Activated B cell treated with CpG ODN at 0.5 μM for 24 hours (primary cell): ENCODE measurements at regions not wholly inside any gene's neighbourhood (a gene's known extent, or its start where the extent isn't known, plus 50 kb on each side); places are given as distances from the start of the nearest gene placed in this dataset.

Experiments
- ATAC-seq: fragments of 200-7000 bp; cut with Tn5 transposase; one replicate; pipeline ENCODE4 v1.10.0; 2021; ENCODE audit warnings: low read depth, mild to moderate bottlenecking, moderate library complexity
- CTCF ChIA-PET: fragments of 350-600 bp; sonication (Branson Sonifier 250); formaldehyde crosslinking; loops from one replicate; lab custom pipeline; 2021; ENCODE audit warnings: antibody characterized with exemption; lab: Charles Lee
- POLR2A ChIA-PET: fragments of 350-600 bp; sonication (Branson Sonifier 250); formaldehyde crosslinking; loops from one replicate; lab custom pipeline; 2021; ENCODE audit warnings: antibody characterized with exemption; lab: Charles Lee
- DNase-seq: peaks from one replicate; pipeline ENCODE4 v3.0.0; 2022
- H3K27ac Mint-ChIP-seq: one replicate; pipeline ENCODE4 v1.8.0; 2020; ENCODE audit warnings: mixed read lengths
- H3K27me3 Mint-ChIP-seq: one replicate; pipeline ENCODE4 v1.8.0; 2021; ENCODE audit warnings: mixed read lengths
- H3K36me3 Mint-ChIP-seq: one replicate; pipeline ENCODE4 v1.8.0; 2021; ENCODE audit warnings: low read depth, mixed read lengths
- H3K4me1 Mint-ChIP-seq: one replicate; pipeline ENCODE4 v1.8.0; 2021; ENCODE audit warnings: mixed read lengths
- H3K4me3 Mint-ChIP-seq: one replicate; pipeline ENCODE4 v1.8.0; 2020; ENCODE audit warnings: mild to moderate bottlenecking, mixed read lengths
- H3K9me3 Mint-ChIP-seq: one replicate; pipeline ENCODE4 v1.8.0; 2020; ENCODE audit warnings: mixed read lengths
- CTCF ChIP-seq: fragments of 200-600 bp; IDR thresholded peaks from one replicate; pipeline ENCODE4 v1.8.0; 2022; ENCODE audit warnings: antibody characterized with exemption, mild to moderate bottlenecking
- intact Hi-C: fragments of 100-400 bp; cut with micrococcal nuclease; formaldehyde crosslinking; loops from one replicate; pipeline ENCODE4 v1.15.1; 2024

- Mint-ChIP-seq H3K27me3 (no peaks in the 10 kb centered on the region), H3K4me3 (no peak overlapping the region), H3K36me3 (no peaks in the 10 kb centered on the region), H3K9me3 (no peaks in the 10 kb centered on the region), H3K4me1 (peaks cover 19% of the 10 kb centered on the region), H3K27ac (no peak overlapping the region)
- POLR2A ChIA-PET: interaction anchor here (1.3 kb wide), 1 partner anchor 122 kb away, joined by 5 read pairs; no protein-coding TSS in a partner anchor
- CTCF ChIA-PET: no interaction called here
- no peak for DNase-seq
- no peak for ATAC-seq
- no peak for TF ChIP-seq CTCF
- intact Hi-C loops: loop anchor here (5.0 kb wide), 1 partner anchor 124 kb away; no protein-coding TSS in a partner anchor
Measured at GRCh38 chr13:50677687-50678463, 165.6 kb downstream of the DLEU7 start.

GRCh38 chr13:50678464-50679162 is 164.9 kb downstream of the DLEU7 start:
- ATAC-seq: no peak
- peaks cover 24% of the 10 kb centered on the region for H3K4me1 Mint-ChIP-seq
- intact Hi-C loops: loop anchor here (5.0 kb wide), 1 partner anchor 124 kb away; no protein-coding TSS in a partner anchor
- CTCF ChIA-PET: no interaction called here
- no peaks in the 10 kb centered on the region for H3K9me3 Mint-ChIP-seq
- no peak overlapping the region for H3K4me3 Mint-ChIP-seq
- no peak overlapping the region for H3K27ac Mint-ChIP-seq
- no peaks in the 10 kb centered on the region for H3K36me3 Mint-ChIP-seq
- DNase-seq: no peak
- POLR2A ChIA-PET: no interaction called here
- TF ChIP-seq CTCF: no peak
- H3K27me3 Mint-ChIP-seq: no peaks in the 10 kb centered on the region

GRCh38 chr13:50679321-50679720 is 164.2 kb downstream of the DLEU7 start:
- ATAC-seq (no peak), DNase-seq (no peak)
- CTCF ChIA-PET: no interaction called here
- intact Hi-C loops: loop anchor here (5.0 kb wide), 1 partner anchor 123 kb away; no protein-coding TSS in a partner anchor
- H3K4me1 Mint-ChIP-seq: peaks cover 31% of the 10 kb centered on the region
- H3K36me3 Mint-ChIP-seq: no peaks in the 10 kb centered on the region
- H3K9me3 Mint-ChIP-seq: no peaks in the 10 kb centered on the region
- no peaks in the 10 kb centered on the region for H3K27me3 Mint-ChIP-seq
- no peak overlapping the region for H3K4me3 Mint-ChIP-seq
- POLR2A ChIA-PET: no interaction called here
- no peak overlapping the region for H3K27ac Mint-ChIP-seq
- TF ChIP-seq CTCF: no peak

GRCh38 chr13:50682002-50682401 is 161.5 kb downstream of the DLEU7 start:
- TF ChIP-seq CTCF: no peak
- ChIA-PET CTCF (no interaction called here), POLR2A (no interaction called here)
- H3K27ac Mint-ChIP-seq: no peak overlapping the region
- H3K27me3 Mint-ChIP-seq: no peaks in the 10 kb centered on the region
- no peaks in the 10 kb centered on the region for H3K9me3 Mint-ChIP-seq
- H3K36me3 Mint-ChIP-seq: no peaks in the 10 kb centered on the region
- peaks cover 28% of the 10 kb centered on the region for H3K4me1 Mint-ChIP-seq
- intact Hi-C loops: no loop called here
- no peak for ATAC-seq
- DNase-seq: no peak
- H3K4me3 Mint-ChIP-seq: no peak overlapping the region

- no peak for ATAC-seq
- no peaks in the 10 kb centered on the region for H3K27me3 Mint-ChIP-seq
- no peaks in the 10 kb centered on the region for H3K9me3 Mint-ChIP-seq
- no peak overlapping the region for H3K4me3 Mint-ChIP-seq
- CTCF ChIA-PET: no interaction called here
- DNase-seq: no peak
- POLR2A ChIA-PET: no interaction called here
- no peak overlapping the region for H3K27ac Mint-ChIP-seq
- H3K36me3 Mint-ChIP-seq: no peaks in the 10 kb centered on the region
- TF ChIP-seq CTCF: no peak
- intact Hi-C loops: no loop called here
- peaks cover 25% of the 10 kb centered on the region for H3K4me1 Mint-ChIP-seq
Measured at GRCh38 chr13:50682966-50683365, 160.5 kb downstream of the DLEU7 start.
